ENCODE measurements at regions not wholly inside any gene's neighbourhood (a gene's known extent, or its start where the extent isn't known, plus 50 kb on each side); places are given as distances from the start of the nearest gene placed in this dataset.

DNA sequence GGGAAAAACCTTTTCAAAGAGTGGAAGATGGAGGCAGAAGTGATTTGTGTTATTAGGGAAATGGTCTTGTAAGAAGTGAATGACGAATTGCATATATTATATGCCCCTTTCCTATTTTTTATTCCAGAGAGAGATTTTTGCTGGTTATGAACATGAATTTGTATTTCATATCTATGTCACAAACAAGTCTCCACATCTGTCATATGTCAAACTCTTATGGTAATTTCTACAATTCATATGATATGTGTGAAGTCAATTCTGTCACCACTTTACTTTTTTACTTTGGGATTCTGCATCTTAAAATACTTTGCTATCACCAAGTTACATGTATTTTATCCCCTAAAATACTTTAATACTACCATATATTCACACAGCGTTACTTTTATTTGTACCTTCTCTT lies 594.2 kb upstream of the ARPP21 start:
- no peak for TF ChIP-seq POLR2A (IDR thresholded peaks at IDR 0.05)
- TF ChIP-seq, protein P1, sequence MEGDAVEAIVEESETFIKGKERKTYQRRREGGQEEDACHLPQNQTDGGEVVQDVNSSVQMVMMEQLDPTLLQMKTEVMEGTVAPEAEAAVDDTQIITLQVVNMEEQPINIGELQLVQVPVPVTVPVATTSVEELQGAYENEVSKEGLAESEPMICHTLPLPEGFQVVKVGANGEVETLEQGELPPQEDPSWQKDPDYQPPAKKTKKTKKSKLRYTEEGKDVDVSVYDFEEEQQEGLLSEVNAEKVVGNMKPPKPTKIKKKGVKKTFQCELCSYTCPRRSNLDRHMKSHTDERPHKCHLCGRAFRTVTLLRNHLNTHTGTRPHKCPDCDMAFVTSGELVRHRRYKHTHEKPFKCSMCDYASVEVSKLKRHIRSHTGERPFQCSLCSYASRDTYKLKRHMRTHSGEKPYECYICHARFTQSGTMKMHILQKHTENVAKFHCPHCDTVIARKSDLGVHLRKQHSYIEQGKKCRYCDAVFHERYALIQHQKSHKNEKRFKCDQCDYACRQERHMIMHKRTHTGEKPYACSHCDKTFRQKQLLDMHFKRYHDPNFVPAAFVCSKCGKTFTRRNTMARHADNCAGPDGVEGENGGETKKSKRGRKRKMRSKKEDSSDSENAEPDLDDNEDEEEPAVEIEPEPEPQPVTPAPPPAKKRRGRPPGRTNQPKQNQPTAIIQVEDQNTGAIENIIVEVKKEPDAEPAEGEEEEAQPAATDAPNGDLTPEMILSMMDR (IDR thresholded peaks at IDR 0.05), result no peak

Data from Peyer's patch (tissue), 4 donors.